RWPE2 (cell line): ENCODE measurements at regions not wholly inside any gene's neighbourhood (a gene's known extent, or its start where the extent isn't known, plus 50 kb on each side); places are given as distances from the start of the nearest gene placed in this dataset.
"Not testable (repeated sequence)": the region's sequence is repeated elsewhere in the genome, so short reads cannot be mapped to it uniquely, and the experiment has no call there.

ENCODE experiments used
- ATAC-seq: fragments of 200-7000 bp; cut with Tn5 transposase; 3 replicates; pipeline ENCODE4 v1.9.1; 2021; ENCODE audit warnings: low read depth
- DNase-seq: peaks from one replicate; pipeline ENCODE4 v3.0.0-alpha.2; 2020; ENCODE audit warnings: low spot score
- H3K27ac ChIP-seq: fragments of 450-650 bp; 2 replicates; pipeline ENCODE4 v1.5.1; 2017; ENCODE audit warnings: mild to moderate bottlenecking; ENCODE audit not compliant: poor library complexity, severe bottlenecking
- H3K27me3 ChIP-seq: fragments of 250-450 bp; sonication (Bioruptor Pico); 2 replicates; pipeline ENCODE4 v1.5.1; 2021; ENCODE audit warnings: mild to moderate bottlenecking, moderate library complexity; ENCODE audit not compliant: insufficient read depth, poor library complexity, severe bottlenecking
- H3K36me3 ChIP-seq: fragments of 250-450 bp; sonication (Bioruptor Pico); 2 replicates; pipeline ENCODE4 v1.5.1; 2020; ENCODE audit warnings: low read depth, mild to moderate bottlenecking, moderate library complexity
- H3K4me1 ChIP-seq: fragments of 250-450 bp; sonication (Bioruptor Pico); 2 replicates; pipeline ENCODE4 v1.5.1; 2021; ENCODE audit warnings: mild to moderate bottlenecking, moderate library complexity; ENCODE audit not compliant: insufficient read depth, poor library complexity, severe bottlenecking
- H3K4me3 ChIP-seq: fragments of 250-450 bp; sonication (Bioruptor Pico); 2 replicates; pipeline ENCODE4 v1.5.1; 2021; ENCODE audit warnings: mild to moderate bottlenecking, moderate library complexity; ENCODE audit not compliant: severe bottlenecking
- H3K9me3 ChIP-seq: fragments of 250-450 bp; sonication (Bioruptor Pico); 2 replicates; pipeline ENCODE4 v1.5.1; 2021; ENCODE audit warnings: mild to moderate bottlenecking, moderate library complexity; ENCODE audit not compliant: severe bottlenecking
- CTCF ChIP-seq: fragments of 450-650 bp; IDR thresholded peaks from one replicate; pipeline ENCODE4 v1.5.1; 2017; ENCODE audit warnings: mild to moderate bottlenecking, moderate library complexity; ENCODE audit not compliant: poor library complexity, severe bottlenecking

GRCh38 chr6:100300221-100300736 lies 164.4 kb downstream of the SIM1 start:
- peak; percentile 75 for DNase-seq
- no peak for TF ChIP-seq CTCF

GRCh38 chr6:100296810-100297544 lies 167.7 kb downstream of the SIM1 start:
- H3K36me3 ChIP-seq = no peaks in the 10 kb centered on the region
- ATAC-seq = peak; percentile 67
- no peaks in the 10 kb centered on the region for H3K9me3 ChIP-seq
- peak overlapping the region; percentile 97 for H3K27ac ChIP-seq
- DNase-seq = no peak
- no peak overlapping the region for H3K4me3 ChIP-seq
- peaks cover 51% of the 10 kb centered on the region for H3K4me1 ChIP-seq
- H3K27me3 ChIP-seq = no peaks in the 10 kb centered on the region
- no peak for TF ChIP-seq CTCF

More at GRCh38 chr6:100300221-100300736, 164.4 kb downstream of the SIM1 start:
- H3K27me3 ChIP-seq = no peaks in the 10 kb centered on the region
- no peaks in the 10 kb centered on the region for H3K36me3 ChIP-seq
- peak; percentile 87 for ATAC-seq
- peak overlapping the region; percentile 97 for H3K27ac ChIP-seq
- H3K9me3 ChIP-seq = no peaks in the 10 kb centered on the region
- peaks cover 51% of the 10 kb centered on the region for H3K4me1 ChIP-seq
- no peak overlapping the region for H3K4me3 ChIP-seq

- DNase-seq, ATAC-seq, H3K27me3 ChIP-seq, H3K4me3 ChIP-seq, H3K9me3 ChIP-seq, H3K36me3 ChIP-seq: not testable (repeated sequence)
- Histone ChIP-seq H3K4me1 (peaks cover 39% of the 10 kb centered on the region), H3K27ac (peak overlapping the region; percentile 97)
Measured at GRCh38 chr6:100295172-100295571, 169.5 kb downstream of the SIM1 start.

GRCh38 chr6:100289285-100289684 lies 175.4 kb downstream of the SIM1 start:
- Histone ChIP-seq H3K9me3 (no peaks in the 10 kb centered on the region), H3K36me3 (no peaks in the 10 kb centered on the region), H3K27me3 (no peaks in the 10 kb centered on the region), H3K27ac (no peak overlapping the region), H3K4me1 (peaks cover 5% of the 10 kb centered on the region), H3K4me3 (no peak overlapping the region)
- DNase-seq = no peak
- no peak for TF ChIP-seq CTCF
- ATAC-seq = no peak

- no peaks in the 10 kb centered on the region for H3K36me3 ChIP-seq
- H3K9me3 ChIP-seq = no peaks in the 10 kb centered on the region
- H3K4me1 ChIP-seq = peaks cover 14% of the 10 kb centered on the region
- no peak overlapping the region for H3K27ac ChIP-seq
- ATAC-seq (no peak), DNase-seq (no peak)
- H3K4me3 ChIP-seq = no peak overlapping the region
- TF ChIP-seq CTCF = no peak
- H3K27me3 ChIP-seq = no peaks in the 10 kb centered on the region
Measured at GRCh38 chr6:100288311-100288710, 176.4 kb downstream of the SIM1 start.
